ENCODE measurements at regions not wholly inside any gene's neighbourhood (a gene's known extent, or its start where the extent isn't known, plus 50 kb on each side); places are given as distances from the start of the nearest gene placed in this dataset.

GRCh38 chr10:29124864-29125263 is 164.0 kb upstream of the LYZL1 start:
- no peak for TF ChIP-seq CTCF (IDR thresholded peaks at IDR 0.05)
- TF ChIP-seq POLR2A (IDR thresholded peaks at IDR 0.05): no peak

All from heart left ventricle (tissue), 13 donors.